ENCODE measurements at regions not wholly inside any gene's neighbourhood (a gene's known extent, or its start where the extent isn't known, plus 50 kb on each side); places are given as distances from the start of the nearest gene placed in this dataset.
A peak's percentile ranks its signal among the peaks of the same experiment; 100 is the strongest.

DNA sequence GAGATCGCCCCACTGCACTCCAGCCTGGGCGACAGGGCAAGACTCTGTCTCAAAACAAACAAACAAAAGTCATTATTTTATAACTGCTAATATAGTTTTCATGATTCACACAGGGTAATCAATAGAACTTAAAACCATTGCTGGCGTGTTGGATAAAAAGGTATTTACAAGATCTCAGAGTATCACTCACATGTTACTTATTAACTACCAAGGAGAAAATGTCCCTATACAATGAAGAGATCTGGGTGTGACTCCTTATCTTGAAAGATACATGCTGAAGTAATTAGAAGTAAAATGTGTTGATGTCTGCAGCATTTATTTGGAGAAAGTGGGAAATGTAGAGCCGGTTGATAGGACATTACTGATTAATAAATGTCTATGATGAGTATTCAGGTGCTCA is 57.3 kb upstream of the PIK3C2G start:
- H4K5ac ChIP-seq (ENCODE audit: insufficient read length, low read depth, low read length) = no peak overlapping the region
- no peak overlapping the region for H2BK15ac ChIP-seq (ENCODE audit: low read depth, low read length)
- H2BK12ac ChIP-seq (ENCODE audit: insufficient read length, low read depth, low read length) = no peak overlapping the region
- H3T11ph ChIP-seq (ENCODE audit: low read length) = no peak overlapping the region
- WGBS (ENCODE audit: extremely low coverage, insufficient read length, low lambda C conversion rate) = no CpG with 5 or more reads among the region's 4 CpGs
- H3K4ac ChIP-seq (ENCODE audit: low read depth, low read length) = no peak overlapping the region
- H2BK120ac ChIP-seq (ENCODE audit: low read depth, low read length, poor library complexity, severe bottlenecking) = no peak overlapping the region
- H4K20me1 ChIP-seq (ENCODE audit: control insufficient read depth, insufficient read depth, insufficient read length) = no peaks in the 10 kb centered on the region
- H3K4me1 Mint-ChIP-seq = peaks cover 0 to 4% of the 10 kb centered on the region in 2 experiments; a peak in 2 of 4 replicates
- H3K4me3 Mint-ChIP-seq = no peak overlapping the region
- H3K56ac ChIP-seq (ENCODE audit: insufficient read length, low read depth, low read length) = no peak overlapping the region
- no peak overlapping the region for H2AFZ ChIP-seq (ENCODE audit: low read length)
- DNase-seq = no peak
- TF ChIP-seq CTCF (conservative IDR thresholded peaks at IDR 0.05) = no peak
- H3K14ac ChIP-seq (ENCODE audit: insufficient read depth, low read length) = no peak overlapping the region
- no peaks in the 10 kb centered on the region for H3K4me1 ChIP-seq (ENCODE audit: insufficient read depth, low read length)
- no peak overlapping the region for H3K23ac ChIP-seq (ENCODE audit: insufficient read length, low read depth, low read length)
- H3K9ac ChIP-seq (ENCODE audit: extremely low read depth, insufficient read length, low read length) = no peak overlapping the region
- H3K79me1 ChIP-seq (ENCODE audit: insufficient read depth, low read depth, low read length, poor library complexity, severe bottlenecking) = no peaks in the 10 kb centered on the region
- no peaks in the 10 kb centered on the region for H3K27me3 Mint-ChIP-seq (ENCODE audit: low read depth)
- no peaks in the 10 kb centered on the region for H3K23me2 ChIP-seq (ENCODE audit: insufficient read length, low read depth, low read length, poor library complexity, severe bottlenecking)
- H2AK5ac ChIP-seq (ENCODE audit: insufficient read length, low read length) = no peak overlapping the region
- H3K18ac ChIP-seq (ENCODE audit: insufficient read length, low read depth, low read length) = no peak overlapping the region
- no peak overlapping the region for H3K4me2 ChIP-seq (ENCODE audit: insufficient read depth, insufficient read length, low read length)
- H2BK5ac ChIP-seq (ENCODE audit: insufficient read length, low read length) = no peak overlapping the region
- no peak overlapping the region for H4K8ac ChIP-seq (replicated peaks; ENCODE audit: insufficient read length, low read depth, low read length)
- no peak overlapping the region for H2BK20ac ChIP-seq (ENCODE audit: low read depth, low read length, poor library complexity, severe bottlenecking)
- no peaks in the 10 kb centered on the region for H3K9me3 Mint-ChIP-seq
- H3K79me2 ChIP-seq (ENCODE audit: insufficient read depth, low read length) = no peaks in the 10 kb centered on the region
- H3K27ac Mint-ChIP-seq = peak overlapping the region in 1 of 3 experiments; percentile 37; a peak in 1 of 7 replicates
- no peak overlapping the region for H4K91ac ChIP-seq (ENCODE audit: insufficient read length, low read depth, low read length)
- H3K27ac ChIP-seq (ENCODE audit: insufficient read length, low read depth, low read length) = no peak overlapping the region
- H3K9me3 ChIP-seq (ENCODE audit: control insufficient read depth, low read depth, low read length) = no peaks in the 10 kb centered on the region
- H3K36me3 Mint-ChIP-seq (ENCODE audit: insufficient read depth in 1 of 3, low read depth in 3 of 3) = no peaks in the 10 kb centered on the region
- H3K27me3 ChIP-seq (ENCODE audit: insufficient read depth, low read length) = no peaks in the 10 kb centered on the region

All from H9 (cell line).